ENCODE measurements at regions not wholly inside any gene's neighbourhood (a gene's known extent, or its start where the extent isn't known, plus 50 kb on each side); places are given as distances from the start of the nearest gene placed in this dataset.

DNA sequence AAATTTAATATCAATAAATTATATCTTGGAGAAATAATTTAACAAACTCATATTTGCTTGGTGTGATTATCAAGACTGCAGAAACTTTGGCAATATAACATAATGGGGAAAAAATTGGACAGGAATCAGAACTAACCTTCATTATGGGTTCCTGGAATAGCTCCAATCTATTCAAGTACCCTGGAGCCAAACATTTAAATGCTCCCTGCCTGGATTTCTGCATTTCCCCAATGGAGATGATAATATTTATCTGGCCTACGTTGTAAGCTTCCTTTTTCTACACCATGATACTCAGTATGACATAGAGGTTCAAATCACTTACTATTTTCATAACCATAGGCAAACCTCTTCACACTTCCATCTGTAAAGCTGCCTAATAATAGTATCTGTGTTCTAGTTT lies 326.8 kb downstream of the TRIML1 start:
- TF ChIP-seq, protein P1, sequence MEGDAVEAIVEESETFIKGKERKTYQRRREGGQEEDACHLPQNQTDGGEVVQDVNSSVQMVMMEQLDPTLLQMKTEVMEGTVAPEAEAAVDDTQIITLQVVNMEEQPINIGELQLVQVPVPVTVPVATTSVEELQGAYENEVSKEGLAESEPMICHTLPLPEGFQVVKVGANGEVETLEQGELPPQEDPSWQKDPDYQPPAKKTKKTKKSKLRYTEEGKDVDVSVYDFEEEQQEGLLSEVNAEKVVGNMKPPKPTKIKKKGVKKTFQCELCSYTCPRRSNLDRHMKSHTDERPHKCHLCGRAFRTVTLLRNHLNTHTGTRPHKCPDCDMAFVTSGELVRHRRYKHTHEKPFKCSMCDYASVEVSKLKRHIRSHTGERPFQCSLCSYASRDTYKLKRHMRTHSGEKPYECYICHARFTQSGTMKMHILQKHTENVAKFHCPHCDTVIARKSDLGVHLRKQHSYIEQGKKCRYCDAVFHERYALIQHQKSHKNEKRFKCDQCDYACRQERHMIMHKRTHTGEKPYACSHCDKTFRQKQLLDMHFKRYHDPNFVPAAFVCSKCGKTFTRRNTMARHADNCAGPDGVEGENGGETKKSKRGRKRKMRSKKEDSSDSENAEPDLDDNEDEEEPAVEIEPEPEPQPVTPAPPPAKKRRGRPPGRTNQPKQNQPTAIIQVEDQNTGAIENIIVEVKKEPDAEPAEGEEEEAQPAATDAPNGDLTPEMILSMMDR (IDR thresholded peaks at IDR 0.05), result no peak
- TF ChIP-seq POLR2AphosphoS5 (IDR thresholded peaks at IDR 0.05; ENCODE audit: low read depth, low read length), result no peak
- no peak for TF ChIP-seq TCF7L2 (IDR thresholded peaks at IDR 0.05; ENCODE audit: low read depth, low read length)
- no peak for TF ChIP-seq SIN3A (IDR thresholded peaks at IDR 0.05; ENCODE audit: borderline replicate concordance, insufficient read depth, low read depth, low read length)
